ENCODE measurements at regions not wholly inside any gene's neighbourhood (a gene's known extent, or its start where the extent isn't known, plus 50 kb on each side); places are given as distances from the start of the nearest gene placed in this dataset.

DNA sequence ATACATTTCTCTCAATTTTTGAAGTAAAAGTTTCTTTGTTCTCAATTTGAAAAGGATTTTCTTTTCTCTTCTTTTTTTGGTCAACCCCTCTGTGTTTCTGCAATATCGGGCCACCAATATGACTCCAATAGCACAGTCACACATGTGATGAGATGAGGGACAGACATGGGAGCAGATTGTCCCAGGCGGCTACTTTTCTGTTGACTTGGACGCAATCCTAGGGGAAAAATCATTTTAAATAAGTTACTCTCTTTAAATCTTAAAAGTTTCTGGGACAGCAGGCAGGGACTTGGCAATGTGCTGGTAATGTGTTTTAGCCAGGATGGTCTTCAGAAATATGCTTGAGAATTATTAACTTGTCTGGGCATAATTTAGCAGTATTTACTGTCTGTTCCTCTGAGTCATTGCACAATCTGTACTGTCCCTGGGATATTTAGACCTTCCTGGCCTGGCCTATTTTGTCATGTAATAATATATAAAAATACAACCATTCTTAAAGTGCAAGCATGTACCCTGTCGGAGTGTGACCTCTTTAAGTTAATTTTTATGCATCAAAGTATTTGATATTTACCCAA is 388.5 kb upstream of the FANCL start:
- no peak overlapping the region for H3K27ac ChIP-seq (ENCODE audit: low read depth, low read length, poor library complexity, severe bottlenecking)
- H3K9ac ChIP-seq (ENCODE audit: low read length): no peak overlapping the region
- H3K27me3 ChIP-seq (ENCODE audit: insufficient read depth, low read length): no peaks in the 10 kb centered on the region
- H3K79me2 ChIP-seq (ENCODE audit: insufficient read depth, low read length): no peaks in the 10 kb centered on the region
- no peak overlapping the region for H3K4me3 ChIP-seq (ENCODE audit: low read depth, low read length, poor library complexity, severe bottlenecking)
- no peaks in the 10 kb centered on the region for H3K9me3 ChIP-seq (ENCODE audit: low read length)
- no peak overlapping the region for H3K4me2 ChIP-seq (ENCODE audit: low read length)
- H3F3A ChIP-seq (ENCODE audit: insufficient read depth, low read length): no peaks in the 10 kb centered on the region
- no peaks in the 10 kb centered on the region for H4K20me1 ChIP-seq (ENCODE audit: insufficient read depth, low read length)
- TF ChIP-seq CTCF (IDR thresholded peaks at IDR 0.05; ENCODE audit: low read length) (no peak), EZH2 (IDR thresholded peaks at IDR 0.05; ENCODE audit: borderline replicate concordance, low read length) (no peak)
- H3K4me1 ChIP-seq (ENCODE audit: insufficient read depth, low read length, severe bottlenecking): no peaks in the 10 kb centered on the region
- H2AFZ ChIP-seq (ENCODE audit: low read length): no peak overlapping the region
- no peaks in the 10 kb centered on the region for H3K9me2 ChIP-seq (ENCODE audit: low read depth, low read length)
- no peaks in the 10 kb centered on the region for H3K36me3 ChIP-seq (ENCODE audit: insufficient read depth, low read length)

DNA sequence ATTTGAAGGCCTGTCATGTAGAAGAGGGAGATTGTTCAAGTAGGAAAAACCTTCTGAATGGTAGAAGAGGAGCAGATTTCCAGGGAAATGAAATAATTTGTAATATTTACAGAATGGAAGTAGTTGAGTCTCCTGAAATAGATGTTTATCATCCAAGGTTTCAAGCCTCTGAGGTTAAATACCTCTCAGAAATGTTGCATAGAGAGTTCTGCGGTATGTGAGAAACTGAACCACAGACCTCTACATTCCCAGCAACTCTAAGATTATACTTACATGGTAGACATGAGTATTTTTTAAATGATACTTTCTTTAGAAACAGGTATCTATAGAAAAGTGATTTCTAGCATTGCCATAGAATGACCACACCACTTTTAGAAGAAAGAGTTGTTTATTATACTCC is 379.8 kb upstream of the FANCL start:
- H3F3A ChIP-seq (ENCODE audit: insufficient read depth, low read length): no peaks in the 10 kb centered on the region
- no peak overlapping the region for H2AFZ ChIP-seq (ENCODE audit: low read length)
- no peaks in the 10 kb centered on the region for H3K9me3 ChIP-seq (ENCODE audit: low read length)
- H3K27me3 ChIP-seq (ENCODE audit: insufficient read depth, low read length): no peaks in the 10 kb centered on the region
- no peak overlapping the region for H3K27ac ChIP-seq (ENCODE audit: low read depth, low read length, poor library complexity, severe bottlenecking)
- no peak overlapping the region for H3K4me3 ChIP-seq (ENCODE audit: low read depth, low read length, poor library complexity, severe bottlenecking)
- H3K4me2 ChIP-seq (ENCODE audit: low read length): no peak overlapping the region
- H3K4me1 ChIP-seq (ENCODE audit: insufficient read depth, low read length, severe bottlenecking): no peaks in the 10 kb centered on the region
- no peaks in the 10 kb centered on the region for H4K20me1 ChIP-seq (ENCODE audit: insufficient read depth, low read length)
- TF ChIP-seq EZH2 (IDR thresholded peaks at IDR 0.05; ENCODE audit: borderline replicate concordance, low read length): no peak
- no peak for TF ChIP-seq CTCF (IDR thresholded peaks at IDR 0.05; ENCODE audit: low read length)
- H3K36me3 ChIP-seq (ENCODE audit: insufficient read depth, low read length): no peaks in the 10 kb centered on the region
- H3K9ac ChIP-seq (ENCODE audit: low read length): no peak overlapping the region
- H3K79me2 ChIP-seq (ENCODE audit: insufficient read depth, low read length): no peaks in the 10 kb centered on the region
- H3K9me2 ChIP-seq (ENCODE audit: low read depth, low read length): no peaks in the 10 kb centered on the region

DNA sequence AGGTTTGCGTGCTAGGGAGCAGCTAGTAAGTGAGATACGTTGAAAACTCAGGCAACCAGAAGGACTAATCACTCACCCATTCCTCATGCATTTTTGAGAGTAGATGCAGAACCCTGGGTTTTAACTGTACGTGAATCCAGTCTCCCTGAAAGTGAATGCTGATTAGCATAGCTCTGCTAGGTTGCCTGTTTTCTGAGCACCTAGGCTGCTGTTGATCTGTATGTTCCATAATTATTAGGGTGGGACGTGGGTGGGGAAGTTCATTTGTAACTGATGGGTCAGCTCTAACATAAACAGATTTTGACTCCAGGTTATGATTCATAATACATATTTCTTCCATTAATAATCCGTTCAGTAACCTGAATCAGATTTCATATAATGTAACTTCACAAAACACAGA is 379.0 kb upstream of the FANCL start:
- no peak overlapping the region for H3K4me2 ChIP-seq (ENCODE audit: low read length)

More for the DNA sequence above, 379.0 kb upstream of the FANCL start:
- Histone ChIP-seq H2AFZ (ENCODE audit: low read length) (no peak overlapping the region), H3K4me1 (ENCODE audit: insufficient read depth, low read length, severe bottlenecking) (no peaks in the 10 kb centered on the region), H3K9me3 (ENCODE audit: low read length) (no peaks in the 10 kb centered on the region), H3K36me3 (ENCODE audit: insufficient read depth, low read length) (no peaks in the 10 kb centered on the region), H3K9ac (ENCODE audit: low read length) (no peak overlapping the region), H3K4me3 (ENCODE audit: low read depth, low read length, poor library complexity, severe bottlenecking) (no peak overlapping the region), H3K9me2 (ENCODE audit: low read depth, low read length) (no peaks in the 10 kb centered on the region), H3K79me2 (ENCODE audit: insufficient read depth, low read length) (no peaks in the 10 kb centered on the region), H3F3A (ENCODE audit: insufficient read depth, low read length) (no peaks in the 10 kb centered on the region), H4K20me1 (ENCODE audit: insufficient read depth, low read length) (no peaks in the 10 kb centered on the region), H3K27ac (ENCODE audit: low read depth, low read length, poor library complexity, severe bottlenecking) (no peak overlapping the region), H3K27me3 (ENCODE audit: insufficient read depth, low read length) (no peaks in the 10 kb centered on the region)
- TF ChIP-seq CTCF (IDR thresholded peaks at IDR 0.05; ENCODE audit: low read length) (no peak), EZH2 (IDR thresholded peaks at IDR 0.05; ENCODE audit: borderline replicate concordance, low read length) (no peak)

All from OCI-LY1 (cell line).